Fibroblast of villous mesenchyme (primary cell): ENCODE measurements at regions not wholly inside any gene's neighbourhood (a gene's known extent, or its start where the extent isn't known, plus 50 kb on each side); places are given as distances from the start of the nearest gene placed in this dataset.

Source experiments
- DNase-seq: peaks from one replicate; pipeline ENCODE4 v3.0.0-alpha.2; 2010; ENCODE audit warnings: low read depth
- H3K4me3 ChIP-seq: 2 replicates; pipeline ENCODE4 v1.5.1; 2011; ENCODE audit warnings: low read depth, mild to moderate bottlenecking, low read length
- TF ChIP-seq, protein P1 (sequence below): IDR thresholded peaks from 2 replicates; pipeline ENCODE4 v1.5.1; 2012; ENCODE audit warnings: low read depth, mild to moderate bottlenecking, low read length; ENCODE audit not compliant: insufficient read depth

DNA sequence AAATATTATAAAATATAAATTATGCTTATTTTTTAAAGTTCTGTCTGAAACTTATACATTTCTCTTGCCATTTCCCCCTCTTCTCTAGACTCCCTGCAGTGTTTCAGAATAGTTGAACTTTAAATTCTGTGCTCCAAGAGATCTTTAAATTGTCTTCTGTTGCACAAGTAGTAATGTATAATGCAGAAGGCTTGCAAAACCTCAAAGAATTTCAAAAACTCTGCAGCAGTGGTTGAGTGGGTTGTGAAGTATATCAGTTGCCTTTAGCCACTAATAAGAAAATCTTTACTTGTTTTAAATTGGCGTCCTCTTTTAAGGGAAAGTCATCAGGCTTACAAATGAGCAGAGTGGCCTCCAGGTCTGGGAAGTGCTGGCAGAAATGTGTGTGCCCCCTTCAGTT lies 1153.3 kb upstream of the PABPC4L start:
- TF ChIP-seq, protein P1, sequence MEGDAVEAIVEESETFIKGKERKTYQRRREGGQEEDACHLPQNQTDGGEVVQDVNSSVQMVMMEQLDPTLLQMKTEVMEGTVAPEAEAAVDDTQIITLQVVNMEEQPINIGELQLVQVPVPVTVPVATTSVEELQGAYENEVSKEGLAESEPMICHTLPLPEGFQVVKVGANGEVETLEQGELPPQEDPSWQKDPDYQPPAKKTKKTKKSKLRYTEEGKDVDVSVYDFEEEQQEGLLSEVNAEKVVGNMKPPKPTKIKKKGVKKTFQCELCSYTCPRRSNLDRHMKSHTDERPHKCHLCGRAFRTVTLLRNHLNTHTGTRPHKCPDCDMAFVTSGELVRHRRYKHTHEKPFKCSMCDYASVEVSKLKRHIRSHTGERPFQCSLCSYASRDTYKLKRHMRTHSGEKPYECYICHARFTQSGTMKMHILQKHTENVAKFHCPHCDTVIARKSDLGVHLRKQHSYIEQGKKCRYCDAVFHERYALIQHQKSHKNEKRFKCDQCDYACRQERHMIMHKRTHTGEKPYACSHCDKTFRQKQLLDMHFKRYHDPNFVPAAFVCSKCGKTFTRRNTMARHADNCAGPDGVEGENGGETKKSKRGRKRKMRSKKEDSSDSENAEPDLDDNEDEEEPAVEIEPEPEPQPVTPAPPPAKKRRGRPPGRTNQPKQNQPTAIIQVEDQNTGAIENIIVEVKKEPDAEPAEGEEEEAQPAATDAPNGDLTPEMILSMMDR, result no peak
- DNase-seq, result peak; percentile 2
- no peak overlapping the region for H3K4me3 ChIP-seq

DNA sequence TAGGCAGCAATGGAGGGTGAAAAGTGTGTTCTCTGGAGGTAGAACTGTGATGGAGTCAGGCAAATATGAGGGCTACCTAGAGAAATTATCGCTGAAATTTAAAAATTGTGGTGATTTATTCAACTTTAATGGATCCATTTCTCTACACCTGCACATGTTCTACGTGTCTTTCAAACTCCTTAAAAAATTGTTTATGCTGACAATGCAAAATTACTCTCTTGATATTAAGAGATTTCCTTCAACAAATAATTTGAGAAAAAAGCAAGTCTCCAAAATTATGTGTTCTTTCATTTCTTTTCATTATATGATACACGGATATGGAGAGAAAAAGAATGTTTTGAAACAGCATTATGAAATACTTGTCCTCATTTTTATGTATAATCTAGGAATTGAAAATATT lies 1151.4 kb upstream of the PABPC4L start:
- no peak for DNase-seq
- TF ChIP-seq, protein P1, result no peak
- no peak overlapping the region for H3K4me3 ChIP-seq

DNA sequence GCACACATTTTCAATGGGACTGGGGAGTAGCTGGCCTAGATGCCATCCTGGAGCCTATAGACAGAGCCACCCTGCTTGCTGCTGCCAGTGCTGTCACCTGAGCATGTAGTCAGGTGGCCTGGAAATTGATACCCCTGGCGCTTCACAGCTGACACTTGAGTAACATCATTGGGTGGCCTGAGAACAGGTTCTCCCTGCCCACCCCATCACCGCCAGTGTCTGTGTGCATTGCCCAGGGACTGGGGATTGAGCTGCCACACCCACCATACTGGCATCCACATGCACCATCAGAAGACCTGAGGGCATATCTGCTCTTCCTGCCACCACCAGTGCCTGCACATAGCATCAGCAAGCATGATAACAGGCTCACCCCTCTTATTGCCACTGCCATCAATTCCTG lies 1142.9 kb upstream of the PABPC4L start:
- H3K4me3 ChIP-seq, result no peak overlapping the region
- TF ChIP-seq, protein P1, result no peak
- DNase-seq, result no peak

DNA sequence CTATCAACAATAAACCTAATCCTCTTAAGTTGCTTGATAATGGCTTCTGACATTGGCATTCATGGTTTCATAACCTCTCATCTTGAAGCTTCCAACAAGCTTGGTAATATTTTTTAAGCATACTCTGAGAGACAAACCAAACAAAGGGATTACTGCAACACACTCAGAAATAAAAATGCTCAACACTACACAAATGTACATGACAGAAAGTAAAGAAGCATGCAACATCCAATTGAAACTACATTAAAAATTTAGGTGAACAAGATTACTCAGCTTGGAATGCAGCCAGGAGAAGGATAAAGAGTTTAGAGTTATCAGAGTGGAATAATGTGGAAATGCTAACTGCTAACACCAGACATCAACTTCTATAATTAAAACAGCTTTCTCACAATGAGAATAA lies 1136.6 kb upstream of the PABPC4L start:
- DNase-seq, result no peak
- TF ChIP-seq, protein P1, result no peak
- no peak overlapping the region for H3K4me3 ChIP-seq

DNA sequence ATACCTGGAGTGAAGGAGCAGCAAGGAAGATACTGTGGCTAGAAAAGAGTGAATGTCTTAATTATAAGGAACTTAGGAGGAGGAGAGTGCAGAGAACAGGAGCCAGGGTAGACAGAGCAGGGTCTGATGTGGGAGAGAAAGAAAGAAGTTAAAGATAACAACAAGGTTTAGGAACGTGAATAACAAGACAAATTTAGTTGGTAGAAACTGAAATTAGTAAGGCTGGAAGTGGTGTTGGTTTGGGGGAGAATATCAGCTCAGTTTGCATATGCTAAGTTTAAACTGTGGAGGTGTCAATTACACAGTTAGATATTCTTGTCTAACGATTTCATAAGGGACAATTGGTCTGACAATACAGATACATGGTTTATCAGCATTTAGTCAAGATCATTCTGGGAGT lies 1123.7 kb upstream of the PABPC4L start:
- TF ChIP-seq, protein P1, result no peak
- DNase-seq, result no peak
- no peak overlapping the region for H3K4me3 ChIP-seq

DNA sequence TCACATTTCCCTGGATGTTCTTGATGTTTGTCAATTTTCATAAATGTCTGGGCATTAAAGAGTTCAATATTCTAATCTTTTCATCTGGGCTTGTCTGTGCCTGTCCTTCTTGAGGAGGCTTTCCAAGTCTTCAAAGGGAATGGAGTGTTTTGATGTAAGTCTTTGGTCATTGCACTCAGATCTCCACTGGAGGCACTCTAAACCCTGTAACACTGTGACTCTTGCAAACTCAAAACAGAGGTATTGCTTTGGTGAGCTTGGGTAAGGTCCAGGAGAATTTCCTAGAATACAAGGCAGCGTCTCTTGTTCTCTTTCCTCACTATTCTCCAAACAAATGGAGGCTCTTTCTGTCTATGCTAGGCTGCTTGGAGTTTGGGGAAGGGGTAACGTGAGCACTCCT lies 1118.1 kb upstream of the PABPC4L start:
- TF ChIP-seq, protein P1, result no peak
- no peak overlapping the region for H3K4me3 ChIP-seq
- no peak for DNase-seq

DNA sequence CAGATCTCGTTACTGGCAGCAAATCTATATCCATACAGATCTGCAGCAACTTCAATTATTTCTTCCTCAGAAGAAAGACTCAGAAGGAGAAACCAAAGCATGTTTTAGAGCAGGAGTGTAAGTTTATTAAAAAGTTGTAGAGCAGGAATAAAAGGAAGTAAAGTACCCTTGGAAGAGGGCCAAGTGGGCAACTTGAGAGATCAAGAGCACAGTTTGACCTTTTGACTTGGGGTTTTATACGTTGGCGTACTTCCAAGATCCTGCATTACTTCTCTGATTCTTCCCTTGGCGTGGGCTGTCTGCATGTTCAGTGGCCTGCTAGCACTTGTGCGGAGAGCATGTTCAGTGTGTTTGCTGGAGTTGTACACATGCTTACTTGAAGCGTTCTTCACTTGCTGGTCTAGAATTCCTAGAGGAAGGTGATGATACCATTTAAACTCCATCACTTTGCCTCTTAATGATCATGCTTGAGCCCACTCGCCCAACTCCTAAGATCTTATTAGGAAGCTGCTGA lies 1114.7 kb upstream of the PABPC4L start:
- TF ChIP-seq, protein P1, result no peak
- no peak for DNase-seq
- H3K4me3 ChIP-seq, result no peak overlapping the region
